Uterus (tissue), 2 donors: ENCODE measurements at regions not wholly inside any gene's neighbourhood (a gene's known extent, or its start where the extent isn't known, plus 50 kb on each side); places are given as distances from the start of the nearest gene placed in this dataset.

Source experiments
- CTCF ChIP-seq, 4 experiments: fragments of 200-600 bp in 2 of 4; fragments of 450-650 bp in 2 of 4; sonication (generic) in 2 of 4; IDR thresholded peaks; one replicate each; pipeline ENCODE4 v1.5.1; 2016 to 2019; ENCODE audit warnings: antibody characterized with exemption in 4 of 4, mild to moderate bottlenecking in 2 of 4, moderate library complexity in 1 of 4
- POLR2A ChIP-seq, 2 donors: fragments of 450-650 bp; IDR thresholded peaks; one replicate each; pipeline ENCODE4 v1.6.1; 2016; ENCODE audit warnings: antibody characterized with exemption in 2 of 2, mild to moderate bottlenecking in 1 of 2, moderate library complexity in 1 of 2

- TF ChIP-seq CTCF (IDR thresholded peaks at IDR 0.05): no peak
- TF ChIP-seq POLR2A (IDR thresholded peaks at IDR 0.05): no peak
Measured at GRCh38 chr6:141261016-141261671, 871.6 kb upstream of the GJE1 start.
